IPS-15b (cell line): ENCODE measurements at regions not wholly inside any gene's neighbourhood (a gene's known extent, or its start where the extent isn't known, plus 50 kb on each side); places are given as distances from the start of the nearest gene placed in this dataset.
"Not testable (repeated sequence)": the region's sequence is repeated elsewhere in the genome, so short reads cannot be mapped to it uniquely, and the experiment has no call there.

Source experiments
- H3K27me3 ChIP-seq: one replicate; pipeline ENCODE4 v1.6.1; 2013; ENCODE audit warnings: low read length; ENCODE audit not compliant: control insufficient read depth, insufficient read depth
- H3K36me3 ChIP-seq: one replicate; pipeline ENCODE4 v1.6.1; 2013; ENCODE audit warnings: low read length; ENCODE audit not compliant: control insufficient read depth, insufficient read depth
- H3K4me1 ChIP-seq: one replicate; pipeline ENCODE4 v1.6.1; 2013; ENCODE audit warnings: mild to moderate bottlenecking, low read length; ENCODE audit not compliant: control insufficient read depth, insufficient read depth
- H3K4me3 ChIP-seq: one replicate; pipeline ENCODE4 v1.5.1; 2013; ENCODE audit warnings: low read depth, low read length
- H3K9ac ChIP-seq: one replicate; pipeline ENCODE4 v1.6.1; 2013; ENCODE audit warnings: low read depth, mild to moderate bottlenecking, low read length
- H3K9me3 ChIP-seq: one replicate; pipeline ENCODE4 v1.6.1; 2013; ENCODE audit warnings: mild to moderate bottlenecking, low read length; ENCODE audit not compliant: control insufficient read depth, insufficient read depth

DNA sequence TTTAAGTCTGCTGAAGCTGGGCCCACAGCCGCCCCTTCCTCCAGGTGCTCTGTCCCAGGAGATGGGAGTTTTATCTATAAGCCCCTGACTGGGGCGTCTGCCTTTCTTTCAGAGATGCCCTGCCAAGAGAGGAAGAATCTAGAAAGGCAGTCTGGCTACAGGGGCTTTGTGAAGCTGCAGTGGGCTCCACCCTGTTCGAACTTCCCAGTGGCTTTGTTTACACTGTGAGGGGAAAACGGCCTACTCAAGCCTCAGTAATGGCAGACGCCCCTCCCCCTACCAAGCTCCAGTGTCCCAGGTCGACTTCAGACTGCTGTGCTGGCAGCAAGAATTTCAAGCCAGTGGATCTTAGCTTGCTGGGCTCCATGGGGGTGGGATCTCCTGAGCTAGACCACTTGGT is 435.3 kb downstream of the RMST start:
- not testable (repeated sequence) for H3K4me1 ChIP-seq, H3K27me3 ChIP-seq, H3K9ac ChIP-seq, H3K36me3 ChIP-seq, H3K4me3 ChIP-seq, H3K9me3 ChIP-seq

DNA sequence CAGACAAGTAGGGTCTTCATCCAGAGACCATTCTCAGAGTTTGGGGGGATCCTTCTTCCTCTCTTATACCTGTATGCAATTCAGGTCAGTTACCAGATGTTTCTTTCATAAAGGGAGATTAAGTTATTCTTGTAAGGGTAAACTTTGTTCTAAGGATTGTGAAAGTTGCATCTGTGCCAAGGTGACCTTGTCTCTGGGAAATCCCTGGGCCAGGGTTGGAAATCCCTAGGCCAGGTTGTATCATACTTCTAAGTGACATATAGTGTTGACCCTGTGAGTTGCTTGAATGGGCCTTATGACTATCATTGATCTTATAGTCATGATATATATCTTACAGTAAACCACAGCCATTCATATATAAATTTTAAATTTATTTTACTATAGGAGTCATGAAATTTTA is 436.9 kb downstream of the RMST start:
- Histone ChIP-seq H3K27me3 (no peaks in the 10 kb centered on the region), H3K36me3 (no peaks in the 10 kb centered on the region), H3K9me3 (no peaks in the 10 kb centered on the region), H3K9ac (no peak overlapping the region), H3K4me3 (no peak overlapping the region), H3K4me1 (no peaks in the 10 kb centered on the region)

DNA sequence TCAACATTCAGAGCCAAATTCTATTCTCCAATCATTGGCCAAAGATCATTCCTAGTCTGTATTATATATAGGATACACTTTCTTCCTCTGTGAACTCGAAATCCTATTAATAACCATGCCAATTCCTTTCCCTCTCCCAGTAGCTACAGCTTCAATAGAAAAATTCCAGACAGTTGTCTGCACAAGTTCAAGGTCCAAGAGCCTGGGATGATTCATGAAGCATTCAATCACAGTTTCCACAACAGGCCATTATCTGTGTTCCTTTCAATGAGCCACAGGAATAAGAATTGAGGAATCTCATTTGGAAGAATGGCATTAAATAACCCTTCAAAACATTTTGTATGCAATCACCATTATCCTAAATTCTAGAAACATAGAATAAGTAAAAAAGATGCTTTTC is 437.4 kb downstream of the RMST start:
- Histone ChIP-seq H3K9me3 (no peaks in the 10 kb centered on the region), H3K4me3 (no peak overlapping the region), H3K9ac (no peak overlapping the region), H3K27me3 (no peaks in the 10 kb centered on the region), H3K4me1 (no peaks in the 10 kb centered on the region), H3K36me3 (no peaks in the 10 kb centered on the region)

DNA sequence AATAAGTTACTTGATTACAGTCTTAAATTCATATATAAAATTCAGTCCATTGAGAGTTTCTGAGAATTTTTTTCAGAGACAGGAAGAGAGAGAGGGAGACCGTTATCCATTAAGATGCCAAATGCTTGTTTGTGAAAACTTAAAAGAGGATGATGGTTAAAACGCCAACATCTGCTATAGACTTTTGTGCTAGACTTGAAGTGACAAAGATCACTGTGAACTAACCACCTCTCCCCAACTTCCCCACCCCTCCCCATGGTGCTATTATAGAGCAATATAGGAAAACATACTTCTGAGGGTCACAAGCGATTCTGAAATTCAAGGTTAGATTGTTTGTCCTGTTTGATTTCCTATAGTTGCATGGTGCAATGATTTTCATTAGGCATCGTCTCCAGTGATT is 440.8 kb downstream of the RMST start:
- Histone ChIP-seq H3K4me1 (no peaks in the 10 kb centered on the region), H3K9ac (no peak overlapping the region), H3K27me3 (no peaks in the 10 kb centered on the region), H3K36me3 (no peaks in the 10 kb centered on the region), H3K4me3 (no peak overlapping the region), H3K9me3 (no peaks in the 10 kb centered on the region)

DNA sequence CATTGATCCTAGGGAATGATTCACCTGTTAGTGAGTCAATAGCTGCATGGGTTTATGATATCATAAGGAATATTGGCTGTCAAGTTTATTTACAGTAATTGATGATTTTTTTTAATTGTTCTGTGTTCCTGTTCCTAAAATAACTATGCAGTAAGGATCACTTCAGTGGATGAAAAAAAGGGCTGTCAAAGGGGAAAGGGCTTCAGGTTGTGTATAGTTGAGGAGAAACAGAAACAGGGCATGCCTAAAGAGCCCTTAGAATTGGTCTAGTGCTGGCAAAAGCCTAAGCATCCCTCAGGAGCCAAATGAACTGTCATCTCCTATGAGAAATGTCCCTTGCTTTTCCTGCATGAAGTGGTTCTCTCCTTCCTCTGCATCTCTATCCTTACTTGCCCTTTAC is 444.9 kb downstream of the RMST start:
- H3K9ac ChIP-seq = no peak overlapping the region
- no peak overlapping the region for H3K4me3 ChIP-seq
- no peaks in the 10 kb centered on the region for H3K36me3 ChIP-seq
- no peaks in the 10 kb centered on the region for H3K4me1 ChIP-seq
- H3K9me3 ChIP-seq = no peaks in the 10 kb centered on the region
- H3K27me3 ChIP-seq = no peaks in the 10 kb centered on the region

DNA sequence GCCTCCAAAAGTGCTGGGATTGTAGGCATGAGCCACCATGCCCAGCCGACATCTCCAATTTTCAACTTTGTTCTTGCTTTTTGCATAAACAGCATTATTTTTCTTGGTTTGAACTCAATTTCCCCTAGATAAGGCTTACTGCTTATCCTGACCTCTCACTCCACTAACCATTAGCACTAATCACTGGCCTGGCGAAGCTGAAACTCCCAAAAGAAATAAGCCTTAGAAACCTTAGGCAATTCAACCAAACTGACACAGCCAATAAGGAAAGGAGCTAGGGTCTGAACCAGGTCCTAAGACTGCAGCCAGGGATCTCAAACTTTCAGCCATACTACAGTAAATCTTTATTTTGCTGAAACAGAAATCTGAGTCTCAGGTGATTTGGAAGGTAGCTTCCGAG is 448.0 kb downstream of the RMST start:
- Histone ChIP-seq H3K27me3 (no peaks in the 10 kb centered on the region), H3K4me3 (no peak overlapping the region), H3K9ac (no peak overlapping the region), H3K9me3 (no peaks in the 10 kb centered on the region), H3K36me3 (no peaks in the 10 kb centered on the region), H3K4me1 (no peaks in the 10 kb centered on the region)

DNA sequence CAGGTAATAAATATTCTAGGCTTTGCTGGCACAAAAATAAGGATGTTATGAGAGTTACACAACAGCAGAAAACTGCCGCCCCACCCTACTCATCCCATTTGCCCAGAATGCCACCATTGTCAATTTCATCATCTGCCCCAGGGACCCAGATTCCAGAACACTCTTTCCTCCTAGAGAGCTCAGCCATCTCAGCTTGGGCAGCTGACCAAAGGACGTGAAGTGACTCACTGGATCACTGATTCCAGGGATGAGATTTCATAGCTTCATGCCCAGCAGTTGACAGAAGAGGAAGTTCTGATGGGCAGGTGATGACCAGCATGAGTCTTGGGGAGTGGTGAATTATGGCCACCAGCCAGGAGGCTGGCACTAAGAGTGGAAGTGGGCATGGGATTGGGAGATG is 450.3 kb downstream of the RMST start:
- Histone ChIP-seq H3K36me3 (no peaks in the 10 kb centered on the region), H3K4me3 (no peak overlapping the region), H3K9me3 (no peaks in the 10 kb centered on the region), H3K4me1 (no peaks in the 10 kb centered on the region), H3K9ac (no peak overlapping the region), H3K27me3 (no peaks in the 10 kb centered on the region)

DNA sequence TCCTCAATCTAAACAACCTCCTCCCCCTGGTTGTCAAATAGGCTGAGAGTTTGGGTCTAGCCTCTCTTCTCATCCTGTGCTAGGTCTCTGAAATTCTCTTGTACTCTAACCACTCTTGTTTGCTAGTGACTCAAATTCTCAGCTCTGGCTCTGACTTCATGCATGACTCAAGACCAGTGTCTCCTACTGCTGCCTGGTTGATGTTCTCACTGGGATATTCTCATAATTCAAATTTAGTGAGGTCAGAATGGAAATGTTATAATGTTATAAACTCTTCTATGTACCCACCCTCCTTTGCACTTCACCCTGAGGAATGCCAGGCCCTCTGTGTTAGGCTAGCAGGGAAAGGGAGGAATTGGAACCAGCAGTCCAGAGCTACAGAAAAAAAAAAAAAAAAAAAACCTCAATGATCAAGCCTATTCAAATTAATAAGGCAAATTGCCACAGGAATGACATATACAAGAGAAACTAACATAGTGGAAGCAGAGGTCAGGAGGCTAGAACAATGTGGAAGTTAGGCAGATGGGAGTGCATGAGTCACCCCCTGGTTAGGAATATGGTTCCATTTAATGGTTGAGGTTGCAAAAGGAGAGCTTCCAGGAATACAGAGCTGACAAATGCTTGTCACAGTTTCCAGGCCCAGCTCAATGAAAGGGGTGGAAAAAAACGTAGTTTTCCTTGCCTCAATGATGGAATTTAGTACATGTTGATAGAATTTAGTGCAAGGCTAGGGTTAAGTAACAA is 459.5 kb downstream of the RMST start:
- Histone ChIP-seq H3K4me3 (no peak overlapping the region), H3K4me1 (no peaks in the 10 kb centered on the region), H3K9me3 (no peaks in the 10 kb centered on the region), H3K36me3 (no peaks in the 10 kb centered on the region), H3K9ac (no peak overlapping the region), H3K27me3 (no peaks in the 10 kb centered on the region)

DNA sequence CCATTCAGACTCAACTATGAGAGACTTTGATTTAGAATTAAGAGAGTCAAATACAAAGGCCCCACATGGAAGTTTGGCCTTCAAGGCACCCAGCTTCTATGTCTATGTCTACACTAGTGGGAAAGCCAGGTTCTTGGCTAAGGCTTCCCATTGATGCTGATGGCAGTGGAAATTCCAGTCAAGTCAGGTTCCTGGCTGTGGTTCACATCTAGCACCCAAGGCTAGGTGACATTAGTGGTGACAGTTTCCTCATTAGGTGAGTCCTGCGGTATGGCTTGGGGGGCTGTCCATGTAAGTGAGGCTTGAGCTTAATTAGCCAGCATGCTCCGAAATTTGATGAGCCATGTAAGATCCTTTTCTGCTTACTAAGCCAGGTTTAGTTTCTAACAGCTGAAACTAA is 460.9 kb downstream of the RMST start:
- no peak overlapping the region for H3K9ac ChIP-seq
- H3K27me3 ChIP-seq = no peaks in the 10 kb centered on the region
- no peak overlapping the region for H3K4me3 ChIP-seq
- H3K36me3 ChIP-seq = no peaks in the 10 kb centered on the region
- no peaks in the 10 kb centered on the region for H3K4me1 ChIP-seq
- no peaks in the 10 kb centered on the region for H3K9me3 ChIP-seq

DNA sequence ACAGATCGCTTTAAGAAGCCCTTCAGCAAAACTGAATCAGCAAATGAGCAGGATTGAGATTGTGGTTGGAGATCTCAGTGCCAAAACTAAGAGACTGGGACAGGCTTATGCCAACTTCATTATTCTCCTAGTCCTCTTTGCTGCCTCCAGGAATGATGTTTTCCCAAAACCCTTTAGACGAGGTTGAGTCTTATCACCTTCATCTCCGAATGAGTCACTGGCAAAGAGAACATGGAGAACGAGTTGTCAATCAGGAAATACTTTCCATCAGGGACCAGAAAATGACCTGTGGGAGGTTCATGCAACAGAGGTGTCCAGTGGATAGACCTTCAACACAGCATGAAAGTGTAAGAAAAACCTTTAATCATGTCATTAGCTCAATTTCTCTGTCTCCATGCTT is 461.5 kb downstream of the RMST start:
- Histone ChIP-seq H3K4me3 (no peak overlapping the region), H3K9ac (no peak overlapping the region), H3K36me3 (no peaks in the 10 kb centered on the region), H3K27me3 (no peaks in the 10 kb centered on the region), H3K4me1 (no peaks in the 10 kb centered on the region), H3K9me3 (no peaks in the 10 kb centered on the region)

DNA sequence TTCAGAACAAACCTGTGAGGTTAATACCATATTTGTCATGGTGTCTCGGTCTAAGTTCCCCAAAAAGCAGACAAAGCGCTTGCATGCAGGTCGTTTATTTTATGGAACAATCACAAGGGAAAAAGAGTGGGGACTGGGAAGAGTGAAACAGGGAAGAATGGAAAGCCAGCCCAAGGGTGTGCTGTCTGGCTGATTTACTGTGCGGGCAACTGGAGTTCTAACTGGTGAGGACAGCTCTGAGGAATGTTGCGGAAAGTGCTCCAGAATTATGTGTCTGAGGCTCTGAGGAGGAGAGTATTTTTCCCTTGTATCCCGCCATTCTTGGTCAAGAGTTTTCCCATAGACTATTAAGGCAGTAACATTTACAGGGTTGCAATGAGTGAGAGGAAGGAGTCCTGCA is 465.4 kb downstream of the RMST start:
- Histone ChIP-seq H3K27me3 (no peaks in the 10 kb centered on the region), H3K4me3 (no peak overlapping the region), H3K4me1 (no peaks in the 10 kb centered on the region), H3K9me3 (no peaks in the 10 kb centered on the region), H3K9ac (no peak overlapping the region), H3K36me3 (no peaks in the 10 kb centered on the region)

DNA sequence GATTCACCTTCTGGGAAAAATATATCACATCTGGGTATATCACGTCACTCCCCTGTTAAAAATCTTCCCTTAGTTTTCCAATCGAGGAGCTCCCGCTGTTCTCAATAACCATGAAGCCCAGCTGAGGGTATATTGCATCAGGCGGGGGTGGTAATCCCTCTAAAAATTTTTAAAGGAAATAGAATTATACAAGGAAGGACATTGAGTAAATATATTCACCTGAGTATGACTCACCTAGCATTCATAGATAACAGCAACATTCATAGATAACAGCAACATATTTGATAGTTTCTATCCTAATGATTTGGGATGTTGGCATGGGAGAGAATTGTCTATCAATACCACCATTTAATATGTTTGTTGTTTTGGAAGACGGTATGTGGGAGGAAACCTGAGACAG is 473.6 kb downstream of the RMST start:
- H3K9me3 ChIP-seq = no peaks in the 10 kb centered on the region
- H3K36me3 ChIP-seq = no peaks in the 10 kb centered on the region
- no peaks in the 10 kb centered on the region for H3K4me1 ChIP-seq
- H3K27me3 ChIP-seq = no peaks in the 10 kb centered on the region
- H3K9ac ChIP-seq = no peak overlapping the region
- no peak overlapping the region for H3K4me3 ChIP-seq
